HEK293T (cell line): ENCODE measurements at regions not wholly inside any gene's neighbourhood (a gene's known extent, or its start where the extent isn't known, plus 50 kb on each side); places are given as distances from the start of the nearest gene placed in this dataset.

Experiments
- CTBP1 ChIP-seq: fragments of 450-650 bp; IDR thresholded peaks from 2 replicates; pipeline ENCODE4 v1.6.1; 2016; ENCODE audit warnings: borderline replicate concordance
- ELF4 ChIP-seq: fragments of 450-650 bp; IDR thresholded peaks from 2 replicates; pipeline ENCODE4 v1.6.1; 2017; ENCODE audit warnings: antibody characterized with exemption
- FOXA1 ChIP-seq: fragments of 450-650 bp; IDR thresholded peaks from 2 replicates; pipeline ENCODE4 v1.6.1; 2016; ENCODE audit warnings: mild to moderate bottlenecking
- FOXK2 ChIP-seq: fragments of 450-650 bp; IDR thresholded peaks from 2 replicates; pipeline ENCODE4 v1.6.1; 2016; ENCODE audit warnings: mild to moderate bottlenecking
- FOXM1 ChIP-seq: fragments of 450-650 bp; IDR thresholded peaks from 2 replicates; pipeline ENCODE4 v1.6.1; 2017; ENCODE audit warnings: mild to moderate bottlenecking, borderline replicate concordance
- HDGF ChIP-seq: fragments of 450-650 bp; IDR thresholded peaks from 2 replicates; pipeline ENCODE4 v1.6.1; 2017; ENCODE audit warnings: antibody characterized with exemption, borderline replicate concordance
- LEF1 ChIP-seq: fragments of 450-650 bp; IDR thresholded peaks from 2 replicates; pipeline ENCODE4 v1.6.1; 2017; ENCODE audit warnings: mild to moderate bottlenecking, borderline replicate concordance
- PKNOX1 ChIP-seq: fragments of 450-650 bp; IDR thresholded peaks from 2 replicates; pipeline ENCODE4 v1.6.1; 2016
- SP1 ChIP-seq: fragments of 450-650 bp; IDR thresholded peaks from 2 replicates; pipeline ENCODE4 v1.6.1; 2017

DNA sequence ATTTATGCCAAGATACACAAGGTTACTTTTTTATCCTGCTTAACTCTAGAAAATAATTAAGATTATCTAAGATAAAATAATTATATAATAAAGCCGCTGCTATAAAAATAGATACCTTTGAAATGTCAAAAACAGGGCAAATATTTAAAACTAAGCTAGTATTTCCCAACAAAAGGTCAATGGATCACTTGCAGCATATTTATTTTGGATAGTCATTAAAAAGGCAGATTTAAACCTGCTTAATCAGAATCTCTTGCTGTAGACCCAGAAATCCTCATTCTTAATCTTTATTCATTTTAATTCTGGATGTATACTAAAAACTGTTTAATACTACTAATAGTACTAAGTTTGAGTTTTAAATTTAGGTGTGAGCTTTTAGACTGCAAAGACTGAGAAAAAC is 139.0 kb upstream of the CWC22 start:
- no peak for TF ChIP-seq FOXM1
- no peak for TF ChIP-seq ELF4
- no peak for TF ChIP-seq SP1
- TF ChIP-seq PKNOX1: no peak
- no peak for TF ChIP-seq FOXK2
- TF ChIP-seq LEF1: no peak
- no peak for TF ChIP-seq CTBP1
- TF ChIP-seq HDGF: no peak
- TF ChIP-seq FOXA1: no peak
